ENCODE measurements at regions not wholly inside any gene's neighbourhood (a gene's known extent, or its start where the extent isn't known, plus 50 kb on each side); places are given as distances from the start of the nearest gene placed in this dataset.
A peak's percentile ranks its signal among the peaks of the same experiment; 100 is the strongest.

DNA sequence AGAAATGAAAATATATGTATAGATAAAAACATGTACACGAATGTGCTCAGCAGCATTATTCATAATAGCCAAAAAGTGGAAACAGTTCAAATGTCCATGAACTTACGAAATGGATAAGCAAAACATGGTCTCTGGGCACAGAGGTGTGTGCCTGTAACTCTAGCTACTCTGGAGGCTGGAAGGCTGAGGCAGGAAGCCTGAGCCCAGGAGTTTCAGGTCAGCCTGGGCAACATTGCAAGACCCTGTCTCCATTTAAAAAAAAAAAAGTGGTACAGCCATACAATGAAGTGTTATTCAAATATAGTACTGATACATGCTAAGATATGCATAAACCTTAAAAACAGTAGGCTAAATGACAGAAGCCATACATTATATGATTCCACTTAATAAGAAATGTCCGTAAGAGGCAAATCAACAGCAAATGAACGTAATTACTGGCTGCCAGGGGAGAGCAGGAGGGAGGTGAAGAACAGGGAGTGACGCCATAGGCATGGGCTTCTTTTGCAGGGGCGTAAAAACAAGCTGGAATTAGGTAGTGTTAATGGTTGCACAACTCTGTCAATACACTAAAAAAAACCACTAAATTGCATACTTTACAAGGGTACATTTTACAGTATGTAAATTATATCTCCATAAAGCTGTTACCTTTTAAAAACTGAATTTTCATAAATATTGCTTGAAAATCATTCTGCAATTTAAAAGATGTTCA is 87.2 kb upstream of the PLEKHM1 start:
- Histone ChIP-seq H3K9me3 (ENCODE audit: low read depth) (no peaks in the 10 kb centered on the region), H3K27ac (no peak overlapping the region), H3K4me3 (no peak overlapping the region), H3K27me3 (no peaks in the 10 kb centered on the region), H3K4me1 (ENCODE audit: low read depth) (peaks cover 10% of the 10 kb centered on the region), H3K36me3 (peaks cover 3% of the 10 kb centered on the region)
- TF ChIP-seq, protein P1, sequence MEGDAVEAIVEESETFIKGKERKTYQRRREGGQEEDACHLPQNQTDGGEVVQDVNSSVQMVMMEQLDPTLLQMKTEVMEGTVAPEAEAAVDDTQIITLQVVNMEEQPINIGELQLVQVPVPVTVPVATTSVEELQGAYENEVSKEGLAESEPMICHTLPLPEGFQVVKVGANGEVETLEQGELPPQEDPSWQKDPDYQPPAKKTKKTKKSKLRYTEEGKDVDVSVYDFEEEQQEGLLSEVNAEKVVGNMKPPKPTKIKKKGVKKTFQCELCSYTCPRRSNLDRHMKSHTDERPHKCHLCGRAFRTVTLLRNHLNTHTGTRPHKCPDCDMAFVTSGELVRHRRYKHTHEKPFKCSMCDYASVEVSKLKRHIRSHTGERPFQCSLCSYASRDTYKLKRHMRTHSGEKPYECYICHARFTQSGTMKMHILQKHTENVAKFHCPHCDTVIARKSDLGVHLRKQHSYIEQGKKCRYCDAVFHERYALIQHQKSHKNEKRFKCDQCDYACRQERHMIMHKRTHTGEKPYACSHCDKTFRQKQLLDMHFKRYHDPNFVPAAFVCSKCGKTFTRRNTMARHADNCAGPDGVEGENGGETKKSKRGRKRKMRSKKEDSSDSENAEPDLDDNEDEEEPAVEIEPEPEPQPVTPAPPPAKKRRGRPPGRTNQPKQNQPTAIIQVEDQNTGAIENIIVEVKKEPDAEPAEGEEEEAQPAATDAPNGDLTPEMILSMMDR (IDR thresholded peaks at IDR 0.05; ENCODE audit: low read depth, low read length): no peak
- DNase-seq (ENCODE audit: low read depth in 1 of 2, low spot score in 1 of 2): no peak

DNA sequence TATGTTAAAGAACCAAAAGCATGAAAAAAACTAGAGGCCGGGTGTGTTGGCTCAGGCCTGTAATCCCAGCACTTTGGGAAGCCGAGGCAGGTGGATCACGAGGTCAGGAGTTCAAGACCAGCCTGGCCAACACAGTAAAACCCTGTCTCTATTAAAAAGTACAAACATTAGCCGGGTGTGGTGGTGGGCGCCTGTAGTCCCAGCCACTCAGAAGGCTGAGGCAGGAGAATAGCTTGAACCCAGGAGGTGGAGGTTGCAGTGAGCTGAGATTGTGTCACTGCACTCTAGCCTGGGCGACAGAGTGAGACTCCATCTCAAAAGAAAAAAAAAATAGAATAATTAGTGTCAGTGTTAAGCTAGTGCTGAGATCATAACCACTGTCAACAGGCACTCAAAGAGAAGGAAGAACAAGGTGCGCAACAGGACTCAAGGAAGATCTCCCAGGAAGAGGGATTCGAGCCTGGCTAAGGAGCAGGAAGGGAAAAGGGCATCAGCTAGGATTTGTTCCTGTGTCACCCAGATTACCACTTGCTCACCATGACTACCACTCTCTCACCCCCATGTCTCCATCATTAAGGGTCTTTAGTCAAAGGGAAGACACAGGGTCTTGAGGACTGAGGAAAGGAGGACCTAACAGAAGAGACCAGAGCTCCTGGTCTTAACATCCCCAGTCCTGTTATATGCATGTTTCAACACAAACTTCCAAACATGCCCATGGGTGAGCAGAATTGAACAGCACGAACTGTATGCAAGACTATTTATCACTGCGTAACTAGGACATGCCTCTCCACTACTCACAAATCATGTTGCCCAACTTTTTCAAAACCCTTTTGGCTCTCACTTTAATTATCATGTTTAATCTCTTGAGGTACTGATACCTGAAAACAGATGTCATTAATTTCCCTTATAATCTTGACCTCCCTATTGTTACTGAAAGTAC is 88.3 kb upstream of the PLEKHM1 start:
- TF ChIP-seq, protein P1 (IDR thresholded peaks at IDR 0.05; ENCODE audit: low read depth, low read length): no peak
- no peaks in the 10 kb centered on the region for H3K9me3 ChIP-seq (ENCODE audit: low read depth)

DNA sequence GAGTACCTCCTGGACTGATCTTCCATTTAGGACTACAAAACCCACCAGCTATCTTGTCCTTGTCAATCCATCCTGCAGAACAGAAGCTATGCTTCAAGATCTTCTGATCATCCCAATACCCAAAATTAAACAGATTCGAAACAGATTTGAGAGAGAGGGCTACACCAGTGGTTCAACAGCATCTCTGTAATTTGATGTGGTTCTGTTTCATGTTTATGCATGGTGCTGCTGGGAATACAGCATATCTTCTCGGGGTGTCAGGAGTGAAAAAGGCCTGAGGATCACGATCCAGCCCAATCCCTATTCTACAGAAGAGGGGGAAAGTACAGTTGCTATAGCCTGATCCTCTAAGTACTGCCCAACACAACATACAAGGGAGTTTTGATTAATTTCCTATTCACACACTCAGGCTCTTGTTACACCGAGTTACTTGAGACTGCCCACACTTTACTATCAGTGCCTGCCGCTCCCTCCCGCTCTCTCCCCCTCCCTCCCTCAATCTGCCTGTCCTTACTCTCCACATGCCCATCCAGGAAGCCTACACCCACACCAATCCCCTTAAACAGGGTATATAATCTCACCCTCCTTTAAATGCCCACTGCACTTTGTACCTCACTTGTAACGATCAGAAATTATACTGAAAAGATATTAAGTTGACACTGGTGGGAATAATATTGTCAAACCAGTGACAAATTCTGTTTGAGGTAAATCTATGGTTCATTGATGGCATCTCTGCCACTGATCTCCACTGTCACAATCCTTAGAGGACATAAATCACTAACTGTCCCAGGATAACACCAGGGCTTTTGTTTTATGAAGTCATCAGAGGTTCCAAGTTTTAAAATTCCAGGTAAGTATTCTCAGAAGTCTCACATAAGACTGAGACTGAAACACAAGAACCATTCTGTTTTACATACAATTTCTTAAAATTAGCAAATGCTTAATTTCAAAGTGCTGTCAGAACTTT is 89.3 kb upstream of the PLEKHM1 start:
- Histone ChIP-seq H3K27ac (peak overlapping the region; percentile 53), H3K27me3 (no peaks in the 10 kb centered on the region), H3K36me3 (peaks cover 3% of the 10 kb centered on the region), H3K4me3 (no peak overlapping the region), H3K4me1 (ENCODE audit: low read depth) (peaks cover 10% of the 10 kb centered on the region), H3K9me3 (ENCODE audit: low read depth) (no peaks in the 10 kb centered on the region)
- TF ChIP-seq, protein P1 (IDR thresholded peaks at IDR 0.05; ENCODE audit: low read depth, low read length): no peak
- DNase-seq (ENCODE audit: low read depth in 1 of 2, low spot score in 1 of 2): peak in 1 of 2 donors; percentile 63

More for the DNA sequence above, 88.3 kb upstream of the PLEKHM1 start:
- peak overlapping the region; percentile 53 for H3K27ac ChIP-seq
- peaks cover 10% of the 10 kb centered on the region for H3K4me1 ChIP-seq (ENCODE audit: low read depth)
- H3K4me3 ChIP-seq: no peak overlapping the region
- peaks cover 3% of the 10 kb centered on the region for H3K36me3 ChIP-seq
- DNase-seq (ENCODE audit: low read depth in 1 of 2, low spot score in 1 of 2): no peak
- H3K27me3 ChIP-seq: no peaks in the 10 kb centered on the region

DNA sequence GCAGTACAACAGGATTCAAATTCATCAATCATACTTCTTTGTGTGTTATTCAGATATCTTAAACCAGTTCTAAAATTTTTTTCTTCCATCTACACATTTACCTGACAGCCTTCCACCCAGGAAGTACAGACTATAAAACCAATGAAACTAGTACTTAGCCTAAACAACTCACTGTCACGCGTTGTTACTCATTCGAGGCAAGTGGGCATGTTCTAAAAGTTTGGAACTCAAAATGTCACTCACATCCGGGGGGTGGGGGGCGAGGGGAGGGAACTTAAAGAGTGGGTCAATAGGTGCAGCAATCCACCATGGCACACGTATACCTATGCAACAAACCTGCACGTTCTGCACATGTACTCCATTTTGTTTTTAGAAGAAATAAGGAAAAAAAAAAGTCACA is 90.4 kb upstream of the PLEKHM1 start:
- DNase-seq (ENCODE audit: low read depth in 1 of 2, low spot score in 1 of 2): no peak
- H3K4me1 ChIP-seq (ENCODE audit: low read depth): peaks cover 10% of the 10 kb centered on the region
- TF ChIP-seq, protein P1 (IDR thresholded peaks at IDR 0.05; ENCODE audit: low read depth, low read length): no peak
- no peaks in the 10 kb centered on the region for H3K9me3 ChIP-seq (ENCODE audit: low read depth)
- H3K27me3 ChIP-seq: no peaks in the 10 kb centered on the region
- peaks cover 3% of the 10 kb centered on the region for H3K36me3 ChIP-seq
- H3K4me3 ChIP-seq: no peak overlapping the region
- no peak overlapping the region for H3K27ac ChIP-seq

DNA sequence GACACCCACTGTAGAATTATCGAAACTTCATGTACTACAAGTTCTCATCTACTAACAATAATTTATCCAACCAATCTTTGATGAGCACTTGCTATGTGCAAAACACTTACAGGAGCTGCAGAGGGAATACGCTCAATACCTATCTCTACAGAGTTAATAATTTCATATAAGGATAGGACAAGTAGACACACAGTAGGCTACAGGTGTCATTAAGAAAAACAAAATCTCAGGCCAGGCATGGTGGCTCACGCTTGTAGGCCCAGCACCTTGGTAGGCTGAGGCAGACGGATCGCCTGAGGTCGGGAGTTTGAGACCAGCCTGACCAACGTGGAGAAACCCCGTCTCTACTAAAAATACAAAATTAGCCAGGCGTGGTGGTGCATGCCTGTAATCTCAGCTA is 91.3 kb upstream of the PLEKHM1 start:
- Histone ChIP-seq H3K27me3 (no peaks in the 10 kb centered on the region), H3K9me3 (ENCODE audit: low read depth) (no peaks in the 10 kb centered on the region), H3K27ac (no peak overlapping the region), H3K4me3 (no peak overlapping the region), H3K36me3 (peaks cover 3% of the 10 kb centered on the region), H3K4me1 (ENCODE audit: low read depth) (peaks cover 10% of the 10 kb centered on the region)
- no peak for DNase-seq (ENCODE audit: low read depth in 1 of 2, low spot score in 1 of 2)
- TF ChIP-seq, protein P1 (IDR thresholded peaks at IDR 0.05; ENCODE audit: low read depth, low read length): no peak
